HG03565 (cell line): ENCODE measurements at regions not wholly inside any gene's neighbourhood (a gene's known extent, or its start where the extent isn't known, plus 50 kb on each side); places are given as distances from the start of the nearest gene placed in this dataset.

Source experiments
- ATAC-seq: cut with Tn5 transposase; IDR thresholded peaks from one replicate; pipeline ENCODE4 v1.9.1; 2021; ENCODE audit warnings: mild to moderate bottlenecking, moderate library complexity; ENCODE audit not compliant: unreplicated experiment

DNA sequence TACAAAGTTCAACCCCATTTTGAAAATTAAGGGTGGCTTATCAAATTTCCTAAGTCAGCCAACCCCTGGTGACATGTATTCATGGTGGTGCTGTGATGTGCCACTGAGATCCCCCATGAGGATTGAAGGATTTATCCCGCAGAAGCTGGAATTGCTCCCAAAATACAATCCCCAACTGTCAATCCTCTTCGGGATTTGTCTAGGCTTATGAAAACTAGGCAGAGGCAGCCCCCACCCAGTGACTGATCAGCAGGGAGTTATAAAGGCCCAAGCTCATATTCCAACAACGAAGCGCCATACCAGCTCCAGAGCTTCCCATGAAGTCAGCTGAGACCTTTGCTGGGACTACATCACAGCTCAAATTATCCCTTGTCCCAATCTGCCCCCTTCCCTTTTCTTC lies 316.0 kb downstream of the ENC1 start:
- no peak for ATAC-seq

DNA sequence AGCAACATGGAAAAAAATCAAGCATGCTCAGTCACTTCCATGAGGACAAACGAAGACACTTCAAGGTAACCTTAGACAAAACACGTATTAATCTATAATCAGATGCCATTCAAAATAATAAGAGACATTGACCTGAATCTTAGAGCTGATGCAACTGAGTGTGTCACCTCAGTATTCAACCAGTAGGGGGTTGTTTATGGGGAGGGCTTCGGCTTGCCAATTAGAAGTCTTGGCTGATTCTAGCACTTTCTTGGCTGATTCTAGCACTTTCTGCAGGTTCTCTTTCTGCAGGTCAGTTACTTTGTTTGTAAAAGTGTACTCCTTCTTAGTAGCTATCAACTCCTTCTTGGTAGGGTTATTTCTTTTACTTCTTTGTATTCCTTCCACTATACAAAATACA lies 317.6 kb downstream of the ENC1 start:
- no peak for ATAC-seq

DNA sequence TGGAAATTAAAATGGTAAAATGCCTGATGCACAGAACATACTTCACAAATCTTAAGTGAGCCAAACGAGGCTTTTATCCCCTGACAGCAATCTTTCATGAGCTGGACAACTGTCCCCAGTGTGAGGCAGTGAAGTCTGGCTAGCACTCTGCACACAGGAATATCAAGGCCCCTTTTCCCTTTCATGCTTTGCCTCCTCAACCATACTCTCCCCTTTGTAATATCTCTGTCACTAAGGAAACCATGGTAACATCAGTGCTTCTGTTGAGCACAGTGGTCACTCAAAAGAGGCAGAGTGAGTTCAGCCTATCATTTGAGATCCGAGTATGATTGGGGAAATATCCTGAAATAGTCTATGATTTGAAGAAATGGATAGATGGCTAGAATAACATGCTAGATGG lies 318.3 kb downstream of the ENC1 start:
- no peak for ATAC-seq

DNA sequence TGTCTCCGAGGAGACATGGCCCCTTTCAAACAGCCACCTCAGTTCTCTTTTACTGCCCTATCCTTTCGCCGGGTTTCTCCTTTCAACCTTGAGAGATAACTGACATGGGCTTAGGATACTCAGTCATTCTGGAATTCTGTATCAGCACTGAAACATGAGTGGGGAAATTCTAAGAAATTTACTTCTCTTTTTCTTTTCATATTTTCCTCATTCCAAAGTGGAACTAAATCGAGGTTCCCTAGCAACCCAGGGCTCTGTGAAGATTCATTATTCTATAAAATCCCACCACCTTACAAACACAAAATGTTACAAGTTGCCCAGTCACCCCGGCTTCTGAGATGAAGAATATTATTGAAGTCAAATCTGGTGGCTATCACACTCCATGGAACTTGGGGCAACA lies 319.2 kb downstream of the ENC1 start:
- ATAC-seq: no peak

DNA sequence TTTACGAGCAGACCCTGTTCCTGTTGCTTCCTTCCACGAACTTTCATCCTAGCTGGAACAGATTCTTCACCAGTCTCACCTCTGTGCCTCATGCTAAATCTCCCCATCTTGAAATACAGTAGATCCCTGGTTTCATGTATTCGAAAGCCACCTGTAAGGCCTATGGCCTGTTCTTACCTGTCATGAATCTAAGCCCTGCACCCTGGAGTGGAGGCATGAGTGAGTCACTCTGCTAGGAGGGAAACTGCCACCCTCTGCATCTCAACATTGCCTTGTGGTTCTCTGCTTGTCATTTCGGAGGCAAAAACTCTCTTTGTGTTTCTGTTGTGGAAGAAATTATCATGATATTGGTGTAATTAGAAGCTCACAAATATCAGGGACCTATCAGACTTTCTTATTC lies 320.0 kb downstream of the ENC1 start:
- ATAC-seq: no peak

DNA sequence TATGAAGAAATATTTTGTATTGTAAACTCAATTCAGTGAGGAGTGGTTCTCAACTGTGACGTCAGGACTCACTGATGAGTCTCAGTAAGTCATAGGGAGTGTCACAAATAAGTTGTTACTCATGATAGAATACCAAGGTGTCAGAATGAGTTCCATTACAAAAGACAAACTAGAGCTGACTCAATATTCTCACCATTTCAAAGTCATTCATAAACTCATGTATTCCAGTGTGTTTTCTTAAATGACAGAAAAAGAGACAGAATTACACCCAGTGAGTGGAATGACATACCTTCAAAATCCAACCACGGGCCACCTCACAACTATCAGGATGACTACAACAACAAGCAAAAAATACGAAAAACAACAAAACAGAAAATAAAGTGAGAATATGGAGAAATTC lies 321.5 kb downstream of the ENC1 start:
- no peak for ATAC-seq

DNA sequence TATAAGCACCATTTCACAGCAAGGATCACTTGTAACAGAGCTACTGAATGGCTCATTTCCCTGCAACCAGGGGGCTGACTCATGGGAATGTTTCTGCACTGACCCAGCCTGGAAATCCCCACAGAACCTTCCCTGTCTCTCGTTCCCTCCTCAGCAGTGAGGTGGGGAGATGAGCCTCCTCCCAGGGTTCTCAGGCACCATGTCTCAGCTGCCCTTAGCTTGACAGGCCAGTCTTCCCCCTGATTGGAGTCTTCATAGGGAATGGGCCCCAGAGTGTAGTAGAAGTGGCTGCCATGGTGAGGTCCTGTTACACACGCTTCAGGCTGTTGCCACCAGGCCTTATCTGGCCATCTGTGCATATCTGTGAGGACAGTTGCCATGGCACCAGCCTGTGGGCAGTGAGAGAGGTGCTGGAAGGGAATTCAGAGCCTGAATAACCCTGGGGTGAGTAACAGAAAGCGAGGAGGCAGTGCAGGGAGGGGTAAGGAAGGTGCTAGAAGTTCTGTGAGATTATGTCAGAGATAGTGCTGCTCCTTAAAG lies 324.4 kb downstream of the ENC1 start:
- ATAC-seq: no peak

DNA sequence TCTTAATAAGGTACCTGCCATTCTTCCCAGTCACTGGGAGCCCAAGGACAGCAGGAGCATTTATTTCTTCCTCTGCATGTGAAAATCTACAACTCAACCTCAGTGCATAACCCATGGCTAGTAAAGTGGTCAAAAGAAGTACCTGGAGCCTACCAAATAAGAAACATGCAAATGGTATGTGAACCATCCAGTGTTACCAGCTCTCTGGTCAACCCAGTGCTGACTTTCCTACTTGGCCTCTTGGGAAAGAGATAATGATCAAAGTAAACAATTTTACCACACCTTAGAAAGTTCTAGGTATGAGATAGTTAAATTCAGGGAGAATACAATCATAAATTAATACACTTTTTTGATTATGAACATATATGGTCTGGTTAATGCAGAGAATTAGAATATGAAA lies 325.6 kb downstream of the ENC1 start:
- no peak for ATAC-seq

DNA sequence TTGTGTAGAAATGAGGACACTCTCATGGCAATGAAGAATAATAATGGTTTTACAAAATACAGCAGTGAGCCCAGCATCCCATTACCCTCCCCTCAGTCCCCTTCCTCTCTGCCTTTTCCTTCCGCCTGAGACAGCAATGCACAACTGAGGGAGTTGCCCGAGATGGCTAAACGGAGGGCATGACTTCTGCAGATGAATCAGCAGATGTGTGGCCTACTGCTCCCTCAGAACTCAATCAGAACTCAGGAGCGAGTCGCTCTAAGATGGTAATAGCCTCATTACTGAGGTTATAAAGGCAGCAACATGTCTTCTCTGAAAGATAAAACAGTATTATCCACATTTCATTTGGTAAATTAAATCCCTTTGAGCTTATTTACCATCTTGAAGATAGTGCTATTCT lies 326.6 kb downstream of the ENC1 start:
- ATAC-seq: no peak

DNA sequence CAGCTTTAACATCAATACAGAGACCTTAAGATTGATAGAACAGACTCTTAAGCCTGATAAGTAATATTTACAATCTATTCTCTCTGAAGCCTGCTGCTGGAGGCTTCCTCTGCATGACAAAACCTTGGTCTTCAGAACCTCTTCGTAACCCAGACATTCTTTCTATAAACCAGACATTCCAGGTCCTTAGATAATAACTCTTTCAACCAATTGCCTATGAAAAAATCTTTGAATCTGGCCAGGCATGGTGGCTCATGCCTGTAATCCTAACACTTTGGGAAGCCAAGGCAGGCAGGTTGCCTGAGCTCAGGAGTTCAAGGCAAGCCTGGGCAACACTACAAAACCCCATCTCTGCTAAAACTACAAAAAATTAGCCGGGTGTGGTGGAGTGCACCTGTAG lies 327.8 kb downstream of the ENC1 start:
- ATAC-seq: no peak

DNA sequence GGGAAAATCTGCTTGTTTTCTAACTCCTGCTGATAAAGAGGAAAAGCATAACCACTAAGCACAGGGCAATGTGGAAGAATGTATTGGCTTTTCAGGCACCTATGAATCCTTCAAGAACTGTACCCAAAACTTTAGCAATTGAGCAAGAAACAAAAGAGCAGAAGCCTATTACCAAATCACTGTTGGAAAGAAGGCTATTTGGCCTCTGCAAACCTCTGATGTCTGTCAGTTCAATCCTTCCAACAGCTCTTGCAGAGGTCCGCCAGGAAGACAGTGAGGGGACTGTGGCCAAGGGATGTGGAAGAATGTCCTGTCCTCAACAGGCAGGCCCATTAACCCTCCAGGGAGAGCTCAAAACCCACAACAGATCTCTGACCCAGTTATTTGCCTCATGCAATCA lies 328.6 kb downstream of the ENC1 start:
- no peak for ATAC-seq

DNA sequence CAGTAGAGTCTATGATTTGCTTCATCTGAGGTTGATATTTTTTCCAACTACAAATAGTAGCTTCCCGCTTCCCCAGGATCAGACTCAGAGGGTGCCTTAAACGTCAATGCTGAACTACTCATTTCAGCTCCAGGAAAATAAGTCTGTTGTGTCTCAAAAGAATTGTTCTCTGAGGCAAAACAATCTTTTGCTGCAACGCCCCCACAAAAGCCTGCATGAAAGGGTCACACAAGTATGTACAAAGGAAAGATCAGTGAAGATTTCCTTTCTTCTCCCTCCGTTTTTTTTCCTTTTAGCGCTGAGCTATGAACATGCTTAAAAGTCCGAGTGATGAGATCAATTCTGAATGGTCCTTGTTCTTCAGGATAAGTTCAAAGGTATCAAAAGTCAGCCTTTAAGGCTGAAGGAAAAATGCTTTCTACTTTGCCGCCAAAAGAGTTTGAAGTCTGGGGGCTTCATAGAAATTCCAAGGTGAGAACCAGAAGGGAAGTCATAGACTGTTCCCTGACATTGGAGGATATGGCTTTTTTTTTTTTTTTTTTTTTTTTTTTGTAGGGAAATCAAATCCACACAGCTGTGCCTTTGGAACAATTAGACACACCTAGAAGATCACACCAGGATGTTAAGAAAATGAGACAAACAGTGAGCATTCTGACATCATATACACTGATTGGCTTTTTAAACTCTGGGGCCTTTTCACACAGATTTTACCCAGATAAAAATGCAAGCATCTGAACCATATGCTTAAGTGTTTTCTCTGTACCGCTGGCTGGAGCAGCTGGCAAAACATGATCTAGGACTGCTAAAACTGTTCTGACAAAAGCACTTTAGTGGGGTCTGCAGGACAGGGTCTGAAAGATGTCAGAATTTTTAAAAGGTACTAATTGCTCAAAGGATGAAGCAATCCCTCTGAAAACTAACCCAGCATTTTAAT lies 329.3 kb downstream of the ENC1 start:
- ATAC-seq: no peak

DNA sequence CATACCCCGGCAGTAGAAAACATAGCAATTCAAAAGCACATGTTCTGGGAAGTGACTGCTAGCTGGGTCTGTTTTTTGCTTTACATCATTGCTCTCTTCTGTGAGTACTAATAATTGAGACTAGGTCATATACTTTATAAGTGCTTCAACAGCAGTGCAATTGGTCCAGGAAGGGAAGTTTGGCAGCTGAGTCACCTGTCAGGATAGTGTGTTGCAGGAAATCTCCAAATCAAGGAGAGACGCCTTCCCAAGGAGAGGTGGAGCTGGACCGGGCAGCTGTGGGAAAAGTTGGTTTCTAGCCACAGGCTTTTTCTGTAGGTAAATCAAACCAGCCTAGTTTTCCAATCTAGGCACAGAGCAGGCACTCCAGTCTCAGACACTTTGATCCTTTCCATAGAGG lies 330.1 kb downstream of the ENC1 start:
- no peak for ATAC-seq

DNA sequence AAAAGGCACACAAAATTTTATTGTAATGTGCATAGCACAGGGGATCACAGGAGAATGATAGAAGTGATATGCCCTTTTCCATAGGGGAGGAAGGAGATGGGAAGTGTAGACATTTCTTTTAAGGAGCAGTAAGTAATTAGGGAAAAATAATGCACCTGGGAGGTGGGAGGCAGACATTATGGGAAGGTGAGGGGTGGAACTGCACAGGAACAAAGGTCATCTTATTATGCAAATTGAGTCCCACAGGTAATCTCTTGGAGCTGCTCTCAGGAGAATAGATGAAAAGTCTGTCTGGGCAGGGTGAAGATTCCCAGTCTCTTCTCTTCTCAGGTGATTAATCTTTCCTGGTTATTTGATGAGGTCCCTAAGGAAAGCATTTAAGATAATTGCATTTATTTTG lies 331.5 kb downstream of the ENC1 start:
- no peak for ATAC-seq

DNA sequence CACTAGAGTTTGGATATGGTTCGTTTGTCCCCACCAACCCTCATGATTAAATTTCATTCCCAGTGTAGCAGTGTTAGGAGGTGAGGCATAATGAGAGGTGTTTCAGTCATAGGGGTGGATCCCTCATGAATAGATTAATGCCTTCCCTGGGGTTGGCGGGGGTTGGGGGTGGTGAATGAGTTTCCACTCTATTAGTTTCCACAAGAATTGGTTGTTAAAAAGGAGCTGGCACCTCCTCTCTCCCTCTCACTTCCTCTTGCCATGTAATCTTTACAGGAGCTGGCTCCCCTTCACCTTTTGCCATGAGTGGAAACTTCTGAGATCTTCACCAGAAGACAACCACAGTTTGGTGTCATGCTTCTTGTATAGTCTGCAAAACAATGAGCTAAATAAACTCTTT lies 333.7 kb downstream of the ENC1 start:
- no peak for ATAC-seq

DNA sequence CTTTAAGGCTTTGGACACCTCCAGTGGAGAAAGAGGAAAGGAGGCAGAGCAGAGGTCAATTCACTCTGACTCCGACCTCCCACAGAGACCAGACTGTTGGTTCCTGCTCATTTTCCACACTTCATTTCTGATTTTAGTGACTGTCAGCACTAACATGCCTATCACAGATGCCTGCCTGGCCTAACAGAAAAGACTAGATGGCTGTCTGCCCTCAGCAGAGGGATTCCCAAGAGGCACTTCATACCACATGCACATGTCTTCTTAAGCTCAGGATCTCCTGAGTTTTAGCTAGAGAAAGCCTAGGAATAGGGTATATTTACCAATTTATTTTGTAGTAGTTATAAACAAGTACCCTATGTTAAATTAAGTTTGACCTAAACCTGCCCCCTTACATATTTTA lies 336.0 kb downstream of the ENC1 start:
- no peak for ATAC-seq

DNA sequence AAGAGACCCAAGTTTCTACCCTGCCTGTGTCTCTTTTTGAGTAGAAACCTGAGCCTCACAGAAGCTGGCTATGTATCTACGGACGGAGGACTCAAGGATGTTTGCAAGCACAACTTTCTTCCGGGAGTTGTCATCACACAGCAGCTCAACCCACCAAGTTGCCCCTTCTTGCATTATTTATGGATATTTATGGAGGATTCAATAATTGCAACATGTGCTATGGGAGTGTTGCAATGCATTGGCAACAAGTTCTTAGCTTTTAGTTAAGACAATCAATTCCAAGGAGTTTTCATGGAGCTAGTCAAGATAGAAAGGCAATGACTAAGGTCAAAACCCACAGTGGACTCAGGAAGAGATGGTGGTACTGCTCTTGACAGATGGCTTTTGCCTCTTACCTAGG lies 336.9 kb downstream of the ENC1 start:
- ATAC-seq: no peak

DNA sequence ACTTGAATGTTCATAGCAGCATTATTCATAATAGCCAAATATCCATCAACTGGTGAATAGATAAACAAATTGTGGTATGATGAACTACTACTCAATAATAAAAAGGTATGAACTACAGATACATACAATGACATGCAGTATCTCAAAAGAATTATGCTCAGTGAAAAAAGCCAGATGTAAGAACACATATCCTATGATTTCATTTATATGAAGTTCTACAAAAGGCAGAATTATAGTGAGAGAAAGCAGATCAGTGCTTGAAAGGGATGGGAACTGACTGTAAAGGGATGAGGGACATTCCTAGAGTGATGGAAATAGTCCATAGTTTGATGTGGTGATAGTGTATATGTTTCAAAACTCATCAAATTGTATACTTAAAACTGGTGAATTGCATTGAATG lies 339.0 kb downstream of the ENC1 start:
- ATAC-seq: no peak

DNA sequence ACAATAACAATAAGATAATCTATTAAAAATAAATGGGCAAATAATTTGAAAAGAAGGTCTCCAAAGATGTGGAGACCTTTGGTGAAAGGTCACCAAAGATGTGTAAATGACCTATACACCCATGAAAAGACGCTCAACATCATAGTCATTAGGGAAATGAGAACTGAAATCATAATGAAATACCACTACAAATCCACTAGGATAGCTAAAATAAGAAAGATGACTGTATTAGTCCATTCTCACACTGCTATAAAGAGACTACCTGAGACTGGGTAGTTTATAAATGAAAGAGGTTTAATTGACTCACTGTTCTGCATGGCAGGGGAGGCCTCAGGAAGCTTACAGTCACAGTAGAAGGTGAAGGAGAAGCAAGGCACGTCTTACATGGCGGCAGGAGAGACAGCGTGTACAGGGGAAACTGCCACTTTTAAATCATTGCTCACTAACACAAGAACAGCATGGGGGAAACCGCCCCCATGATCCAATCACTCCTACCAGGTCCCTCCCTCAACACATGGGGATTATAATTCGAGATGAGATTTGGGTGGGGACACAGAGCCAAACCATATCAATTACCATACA lies 339.6 kb downstream of the ENC1 start:
- no peak for ATAC-seq

DNA sequence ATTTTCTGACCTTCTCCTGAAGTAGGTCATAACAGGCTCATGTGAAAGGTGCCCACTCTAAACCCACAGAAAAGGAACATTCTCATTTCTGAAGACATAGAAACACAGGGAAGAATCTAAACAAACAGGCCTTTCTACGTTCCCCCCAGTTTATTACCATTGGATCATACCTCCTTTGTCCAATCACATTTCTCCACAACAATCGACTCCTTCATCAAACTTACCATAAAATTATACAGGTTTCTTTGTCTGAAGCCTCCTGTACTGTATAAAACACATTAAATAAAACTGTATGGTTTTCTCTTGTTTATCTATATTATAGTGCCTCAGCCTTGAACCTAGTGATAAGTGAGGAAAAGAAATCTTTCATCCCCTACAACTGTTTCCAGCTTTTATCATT lies 340.7 kb downstream of the ENC1 start:
- no peak for ATAC-seq

DNA sequence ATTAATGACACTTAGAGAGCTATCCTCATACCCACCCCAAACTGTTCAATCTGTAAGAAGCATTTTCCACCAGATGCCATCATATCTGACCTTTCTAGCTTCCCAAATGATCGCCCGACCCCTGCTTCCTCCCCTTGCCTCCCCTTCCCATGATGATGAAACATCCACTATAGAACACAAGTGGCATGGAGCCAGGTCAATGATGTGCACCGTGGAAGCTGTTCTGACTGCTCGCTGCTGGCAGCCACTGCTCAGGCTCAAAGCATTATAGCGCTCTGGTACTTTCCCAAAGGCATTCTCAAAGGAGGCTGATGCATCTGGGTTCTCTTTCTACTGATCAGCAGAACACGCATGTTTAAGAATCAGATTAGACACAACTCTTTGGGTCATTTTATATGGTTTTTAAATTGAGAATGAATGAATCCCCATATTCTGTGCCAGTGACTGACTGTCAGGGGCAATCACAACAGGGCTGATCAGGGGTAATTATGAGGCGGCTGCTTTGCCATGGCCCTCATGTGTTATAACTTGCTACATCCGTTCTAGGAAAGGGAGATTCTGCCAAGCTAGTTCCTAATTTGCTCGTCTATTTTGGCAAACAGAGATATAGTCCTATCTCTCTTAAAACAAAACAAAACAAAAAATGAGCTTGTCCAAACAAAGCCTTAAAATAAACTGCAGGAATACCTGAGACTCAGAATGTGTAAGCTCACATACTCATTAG lies 343.7 kb downstream of the ENC1 start:
- no peak for ATAC-seq

DNA sequence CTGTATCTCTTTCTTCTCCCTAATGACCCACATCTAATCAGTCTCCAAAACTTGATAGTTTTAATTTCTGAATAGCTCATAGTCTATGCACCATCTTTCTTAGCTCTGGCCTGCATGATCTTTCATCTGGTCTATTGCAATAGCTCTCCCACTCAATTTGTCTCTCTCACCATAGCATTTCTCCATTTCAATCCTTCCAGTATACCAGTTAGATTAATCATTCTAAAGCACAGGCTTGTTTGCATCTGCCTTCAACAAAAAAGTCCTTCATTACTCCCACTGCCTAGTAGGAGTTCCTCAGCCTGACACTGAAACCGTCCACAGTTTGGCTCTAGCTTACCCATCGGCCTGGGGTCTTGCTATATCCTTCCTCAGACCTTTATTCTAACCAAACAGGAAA lies 344.9 kb downstream of the ENC1 start:
- ATAC-seq: no peak
